B cell (primary cell): ENCODE measurements at regions not wholly inside any gene's neighbourhood (a gene's known extent, or its start where the extent isn't known, plus 50 kb on each side); places are given as distances from the start of the nearest gene placed in this dataset.

Experiments
- ATAC-seq: fragments of 200-7000 bp; cut with Tn5 transposase; one replicate; pipeline ENCODE4 v1.10.0; 2021; ENCODE audit warnings: low read depth, mild to moderate bottlenecking, moderate number of reproducible peaks, moderate library complexity
- CTCF ChIA-PET: fragments of 350-600 bp; sonication (Branson Sonifier 250); formaldehyde crosslinking; loops from one replicate; lab custom pipeline; 2021; ENCODE audit warnings: antibody characterized with exemption, inconsistent platforms; lab: Charles Lee
- POLR2A ChIA-PET: fragments of 350-600 bp; sonication (Branson Sonifier 250); formaldehyde crosslinking; loops from one replicate; lab custom pipeline; 2021; ENCODE audit warnings: antibody characterized with exemption; lab: Charles Lee
- DNase-seq: peaks from one replicate; pipeline ENCODE4 v3.0.0; 2013
- H2AFZ ChIP-seq: 2 replicates; pipeline ENCODE4 v1.6.1; 2012; ENCODE audit warnings: mild to moderate bottlenecking, low read depth, low read length; ENCODE audit not compliant: insufficient read depth, poor library complexity, severe bottlenecking
- H3K27ac ChIP-seq, 2 donors: 1 replicate in 1 of 2; 2 replicates in 1 of 2; pipeline ENCODE4 v1.5.1; 2012 to 2013; ENCODE audit warnings: low read length in 2 of 2, mild to moderate bottlenecking in 2 of 2, moderate library complexity in 1 of 2
- H3K27me3 ChIP-seq, 4 experiments: fragments of 200-600 bp in 1 of 4; sonication (generic) in 1 of 4; replicated peaks in 1 of 4; 1 replicate in 2 of 4; 2 replicates in 2 of 4; pipeline versions ENCODE4 v1.6.1 to v1.7.0; 2013 to 2016; ENCODE audit warnings: low read length in 3 of 4, mild to moderate bottlenecking in 2 of 4, mixed read lengths in 1 of 4, moderate library complexity in 1 of 4; ENCODE audit not compliant: insufficient read depth in 4 of 4, control insufficient read depth in 3 of 4; ENCODE audit errors: control extremely low read depth in 1 of 4
- H3K36me3 ChIP-seq, 2 experiments: replicated peaks in 1 of 2; 1 replicate in 1 of 2; 2 replicates in 1 of 2; pipeline versions ENCODE4 v1.6.1 to v1.7.1; 2013; ENCODE audit warnings: low read length in 1 of 2; ENCODE audit not compliant: insufficient read depth in 2 of 2, control insufficient read depth in 1 of 2; ENCODE audit errors: control extremely low read depth in 1 of 2, extremely low read depth in 1 of 2
- H3K4me1 ChIP-seq, 2 donors: fragments of 200-600 bp in 1 of 2; sonication (generic) in 1 of 2; 1 replicate in 1 of 2; 2 replicates in 1 of 2; pipeline versions ENCODE4 v1.5.1 to v1.6.1; 2013 to 2017; ENCODE audit warnings: low read length in 2 of 2; ENCODE audit not compliant: control insufficient read depth in 2 of 2, insufficient read depth in 2 of 2
- H3K4me2 ChIP-seq: replicated peaks from 2 replicates; pipeline ENCODE3; 2012; ENCODE audit warnings: mild to moderate bottlenecking, low read depth, low read length; ENCODE audit not compliant: poor library complexity, severe bottlenecking
- H3K4me3 ChIP-seq, 5 experiments: fragments of 200-600 bp in 1 of 5; sonication (generic) in 1 of 5; 1 replicate in 3 of 5; 2 replicates in 2 of 5; pipeline versions ENCODE4 v1.5.1 to v1.7.0; 2011 to 2016; ENCODE audit warnings: low read length in 4 of 5, mild to moderate bottlenecking in 4 of 5, low read depth in 2 of 5, control low read depth in 1 of 5, moderate library complexity in 1 of 5; ENCODE audit not compliant: insufficient read depth in 1 of 5; ENCODE audit errors: control extremely low read depth in 1 of 5, extremely low read depth in 1 of 5
- H3K79me2 ChIP-seq: fragments of 200-600 bp; sonication (generic); one replicate; pipeline ENCODE4 v1.6.0; 2016; ENCODE audit warnings: low read length; ENCODE audit not compliant: control insufficient read depth, insufficient read depth
- H3K9ac ChIP-seq: fragments of 200-600 bp; sonication (generic); 2 replicates; pipeline ENCODE4 v1.6.1; 2017; ENCODE audit warnings: mild to moderate bottlenecking, low read length, moderate library complexity
- H3K9me3 ChIP-seq, 3 donors: one replicate each; pipeline versions ENCODE4 v1.6.1 to v1.7.1; 2013; ENCODE audit warnings: low read length in 2 of 3; ENCODE audit not compliant: control insufficient read depth in 2 of 3, insufficient read depth in 1 of 3; ENCODE audit errors: control extremely low read depth in 1 of 3
- H4K20me1 ChIP-seq: 2 replicates; pipeline ENCODE4 v1.6.0; 2012; ENCODE audit warnings: mild to moderate bottlenecking, low read length; ENCODE audit not compliant: insufficient read depth, control insufficient read depth, poor library complexity, severe bottlenecking
- H3K27ac Mint-ChIP-seq: one replicate; pipeline ENCODE4 v1.8.0; 2021; ENCODE audit warnings: mixed read lengths
- H3K27me3 Mint-ChIP-seq: one replicate; pipeline ENCODE4 v1.8.0; 2021; ENCODE audit warnings: mixed read lengths
- H3K4me1 Mint-ChIP-seq: one replicate; pipeline ENCODE4 v1.8.0; 2021; ENCODE audit warnings: mixed read lengths
- H3K4me3 Mint-ChIP-seq: one replicate; pipeline ENCODE4 v1.8.0; 2021; ENCODE audit warnings: mixed read lengths
- H3K9me3 Mint-ChIP-seq: one replicate; pipeline ENCODE4 v1.8.0; 2022; ENCODE audit warnings: mixed read lengths; ENCODE audit not compliant: insufficient read depth
- EZH2 ChIP-seq: IDR thresholded peaks from 2 replicates; pipeline ENCODE4 v1.6.1; 2012; ENCODE audit warnings: borderline replicate concordance, low read depth, mild to moderate bottlenecking, moderate library complexity, low read length; ENCODE audit not compliant: insufficient read depth, poor library complexity, severe bottlenecking
- WGBS: methylation state at CpG from one replicate; pipeline ENCODE4 v1.1.5; 2013; ENCODE audit warnings: missing lambda C conversion rate; ENCODE audit not compliant: insufficient coverage; 5-methylcytosine and 5-hydroxymethylcytosine counted together
- intact Hi-C: fragments of 100-400 bp; cut with micrococcal nuclease; formaldehyde crosslinking; loops from one replicate; pipeline ENCODE4 v1.10.0; 2022
- TF ChIP-seq, protein P1 (sequence below): fragments of 200-600 bp; IDR thresholded peaks from one replicate; pipeline ENCODE4 v1.8.0; 2022; ENCODE audit warnings: antibody characterized with exemption, mild to moderate bottlenecking

GRCh38 chr11:131201674-131202073 is 168.7 kb upstream of the NTM start:
- Histone ChIP-seq H3K79me2 (no peaks in the 10 kb centered on the region), H3K4me2 (no peak overlapping the region), H3K9ac (no peak overlapping the region), H3K4me3 (no peak overlapping the region), H3K27me3 (no peaks in the 10 kb centered on the region), H3K36me3 (no peaks in the 10 kb centered on the region), H3K4me1 (no peaks in the 10 kb centered on the region), H3K27ac (no peak overlapping the region), H3K9me3 (peaks cover 0 to 12% (median 0%) of the 10 kb centered on the region in 3 donors), H4K20me1 (no peaks in the 10 kb centered on the region), H2AFZ (no peak overlapping the region)
- intact Hi-C loops: no loop called here
- DNase-seq (no peak), ATAC-seq (no peak)
- ChIA-PET CTCF (no interaction called here), POLR2A (no interaction called here)
- WGBS: 90% methylated on average over 11 of the region's 12 CpGs
- H3K27ac Mint-ChIP-seq: no peak overlapping the region
- H3K4me1 Mint-ChIP-seq: no peaks in the 10 kb centered on the region
- no peak overlapping the region for H3K4me3 Mint-ChIP-seq
- H3K27me3 Mint-ChIP-seq: no peaks in the 10 kb centered on the region
- no peaks in the 10 kb centered on the region for H3K9me3 Mint-ChIP-seq
- TF ChIP-seq EZH2: no peak
- TF ChIP-seq, protein P1, sequence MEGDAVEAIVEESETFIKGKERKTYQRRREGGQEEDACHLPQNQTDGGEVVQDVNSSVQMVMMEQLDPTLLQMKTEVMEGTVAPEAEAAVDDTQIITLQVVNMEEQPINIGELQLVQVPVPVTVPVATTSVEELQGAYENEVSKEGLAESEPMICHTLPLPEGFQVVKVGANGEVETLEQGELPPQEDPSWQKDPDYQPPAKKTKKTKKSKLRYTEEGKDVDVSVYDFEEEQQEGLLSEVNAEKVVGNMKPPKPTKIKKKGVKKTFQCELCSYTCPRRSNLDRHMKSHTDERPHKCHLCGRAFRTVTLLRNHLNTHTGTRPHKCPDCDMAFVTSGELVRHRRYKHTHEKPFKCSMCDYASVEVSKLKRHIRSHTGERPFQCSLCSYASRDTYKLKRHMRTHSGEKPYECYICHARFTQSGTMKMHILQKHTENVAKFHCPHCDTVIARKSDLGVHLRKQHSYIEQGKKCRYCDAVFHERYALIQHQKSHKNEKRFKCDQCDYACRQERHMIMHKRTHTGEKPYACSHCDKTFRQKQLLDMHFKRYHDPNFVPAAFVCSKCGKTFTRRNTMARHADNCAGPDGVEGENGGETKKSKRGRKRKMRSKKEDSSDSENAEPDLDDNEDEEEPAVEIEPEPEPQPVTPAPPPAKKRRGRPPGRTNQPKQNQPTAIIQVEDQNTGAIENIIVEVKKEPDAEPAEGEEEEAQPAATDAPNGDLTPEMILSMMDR: no peak

- H3K9me3 Mint-ChIP-seq: no peaks in the 10 kb centered on the region
- no peak for TF ChIP-seq EZH2
- TF ChIP-seq, protein P1: no peak
- Histone ChIP-seq H3K9ac (no peak overlapping the region), H3K4me2 (no peak overlapping the region), H3K9me3 (peaks cover 0 to 12% (median 0%) of the 10 kb centered on the region in 3 donors), H4K20me1 (no peaks in the 10 kb centered on the region), H3K79me2 (no peaks in the 10 kb centered on the region), H3K4me3 (no peak overlapping the region), H3K27me3 (no peaks in the 10 kb centered on the region), H3K36me3 (no peaks in the 10 kb centered on the region), H2AFZ (no peak overlapping the region), H3K27ac (no peak overlapping the region), H3K4me1 (no peaks in the 10 kb centered on the region)
- POLR2A ChIA-PET: no interaction called here
- CTCF ChIA-PET: no interaction called here
- no peak for DNase-seq
- no peak for ATAC-seq
- no peaks in the 10 kb centered on the region for H3K4me1 Mint-ChIP-seq
- H3K27me3 Mint-ChIP-seq: no peaks in the 10 kb centered on the region
- intact Hi-C loops: no loop called here
- WGBS: 83% methylated on average over 1 of the region's 1 CpG
- H3K27ac Mint-ChIP-seq: no peak overlapping the region
- no peak overlapping the region for H3K4me3 Mint-ChIP-seq
Observed at GRCh38 chr11:131203040-131203439, 167.4 kb upstream of the NTM start.
